HG03521 (cell line): ENCODE measurements at regions not wholly inside any gene's neighbourhood (a gene's known extent, or its start where the extent isn't known, plus 50 kb on each side); places are given as distances from the start of the nearest gene placed in this dataset.

ENCODE experiments used
- ATAC-seq: cut with Tn5 transposase; IDR thresholded peaks from one replicate; pipeline ENCODE4 v1.9.1; 2021; ENCODE audit warnings: mild to moderate bottlenecking, moderate library complexity; ENCODE audit not compliant: unreplicated experiment

- no peak for ATAC-seq
Measured at GRCh38 chr17:65408050-65408449, 153.4 kb downstream of the AXIN2 start.

- ATAC-seq = no peak
Measured at GRCh38 chr17:65407017-65407416, 154.4 kb downstream of the AXIN2 start.

GRCh38 chr17:65406552-65406951, 154.9 kb downstream of the AXIN2 start:
- no peak for ATAC-seq

GRCh38 chr17:65405563-65405962, 155.9 kb downstream of the AXIN2 start:
- ATAC-seq = no peak

- no peak for ATAC-seq
Measured at GRCh38 chr17:65404761-65405160, 156.7 kb downstream of the AXIN2 start.

- no peak for ATAC-seq
Measured at GRCh38 chr17:65403626-65404025, 157.8 kb downstream of the AXIN2 start.

GRCh38 chr17:65402513-65403496, 158.6 kb downstream of the AXIN2 start:
- no peak for ATAC-seq

- no peak for ATAC-seq
Measured at GRCh38 chr17:65401561-65401960, 159.9 kb downstream of the AXIN2 start.

GRCh38 chr17:65400701-65401100, 160.7 kb downstream of the AXIN2 start:
- no peak for ATAC-seq

- ATAC-seq = no peak
Measured at GRCh38 chr17:65398040-65398787, 163.2 kb downstream of the AXIN2 start.

GRCh38 chr17:65395924-65396323, 165.5 kb downstream of the AXIN2 start:
- ATAC-seq = no peak

- no peak for ATAC-seq
Measured at GRCh38 chr17:65394811-65395472, 166.5 kb downstream of the AXIN2 start.

GRCh38 chr17:65393514-65393913, 167.9 kb downstream of the AXIN2 start:
- no peak for ATAC-seq

GRCh38 chr17:65389949-65390348, 171.5 kb downstream of the AXIN2 start:
- ATAC-seq = no peak

GRCh38 chr17:65389426-65389825, 172.0 kb downstream of the AXIN2 start:
- no peak for ATAC-seq

GRCh38 chr17:65388911-65389310, 172.5 kb downstream of the AXIN2 start:
- ATAC-seq = no peak

GRCh38 chr17:65387322-65387721, 174.1 kb downstream of the AXIN2 start:
- ATAC-seq = no peak

GRCh38 chr17:65385726-65386125, 175.7 kb downstream of the AXIN2 start:
- ATAC-seq = no peak

GRCh38 chr17:65385071-65385470, 176.4 kb downstream of the AXIN2 start:
- no peak for ATAC-seq

- ATAC-seq = no peak
Measured at GRCh38 chr17:65381152-65381551, 180.3 kb downstream of the AXIN2 start.

- no peak for ATAC-seq
Measured at GRCh38 chr17:65374966-65375365, 186.5 kb downstream of the AXIN2 start.
